ENCODE measurements at regions not wholly inside any gene's neighbourhood (a gene's known extent, or its start where the extent isn't known, plus 50 kb on each side); places are given as distances from the start of the nearest gene placed in this dataset.

DNA sequence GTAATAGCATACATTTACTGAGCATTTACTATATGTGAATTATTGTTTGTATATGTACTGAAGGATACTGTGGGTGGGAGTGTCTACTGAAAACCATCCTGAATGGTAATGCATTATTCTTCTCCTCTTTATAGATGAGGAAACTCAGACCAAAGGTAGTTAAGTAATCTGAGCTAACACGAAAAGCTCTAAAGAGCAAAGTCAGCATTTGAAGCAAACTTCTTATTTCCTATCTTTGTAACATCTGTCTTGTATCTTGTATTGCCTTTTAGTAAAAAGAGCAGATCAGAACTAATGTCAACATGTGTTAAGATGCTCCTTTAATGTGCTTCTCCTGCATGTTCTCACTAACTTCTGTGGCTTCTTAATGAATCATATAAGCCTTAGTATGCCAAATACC is 382.8 kb upstream of the NXPH2 start:
- no peak for DNase-seq (ENCODE audit: low read depth)

GRCh38 chr2:139162456-139162855 is 382.3 kb upstream of the NXPH2 start:
- TF ChIP-seq CTCF (IDR thresholded peaks at IDR 0.05; ENCODE audit: insufficient read depth, low read length): no peak
- no peak overlapping the region for H3K4me3 ChIP-seq (ENCODE audit: low read depth, low read length)
- no peak for DNase-seq (ENCODE audit: low read depth)

More for the DNA sequence above, 382.8 kb upstream of the NXPH2 start:
- H3K4me3 ChIP-seq (ENCODE audit: low read depth, low read length): no peak overlapping the region
- no peak for TF ChIP-seq CTCF (IDR thresholded peaks at IDR 0.05; ENCODE audit: insufficient read depth, low read length)

- H3K4me3 ChIP-seq (ENCODE audit: low read depth, low read length): no peak overlapping the region
- peak; percentile 1 for DNase-seq (ENCODE audit: low read depth)
- no peak for TF ChIP-seq CTCF (IDR thresholded peaks at IDR 0.05; ENCODE audit: insufficient read depth, low read length)
Measured at GRCh38 chr2:139160836-139161235, 380.6 kb upstream of the NXPH2 start.

DNA sequence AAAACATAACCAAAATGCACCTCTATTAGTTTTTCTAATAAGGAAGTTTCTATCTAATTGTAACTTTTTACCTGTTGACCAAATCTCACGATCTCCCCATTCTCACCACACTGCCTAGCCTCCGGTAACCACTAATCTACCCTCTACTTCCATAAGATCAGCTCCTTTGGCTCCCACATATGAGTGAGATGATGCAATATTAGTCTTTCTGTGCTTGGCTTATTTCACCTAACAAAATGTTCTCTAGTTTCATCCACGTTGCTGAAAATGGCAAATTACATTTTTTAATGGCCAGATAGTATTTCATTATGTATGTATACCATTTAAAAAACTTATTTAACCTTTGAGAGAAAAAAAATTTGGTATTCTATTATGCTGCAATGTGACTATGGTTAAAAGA is 379.0 kb upstream of the NXPH2 start:
- no peak for DNase-seq (ENCODE audit: low read depth)
- no peak overlapping the region for H3K4me3 ChIP-seq (ENCODE audit: low read depth, low read length)
- no peak for TF ChIP-seq CTCF (IDR thresholded peaks at IDR 0.05; ENCODE audit: insufficient read depth, low read length)

GRCh38 chr2:139156730-139157129 is 376.5 kb upstream of the NXPH2 start:
- DNase-seq (ENCODE audit: low read depth): no peak
- no peak overlapping the region for H3K4me3 ChIP-seq (ENCODE audit: low read depth, low read length)
- TF ChIP-seq CTCF (IDR thresholded peaks at IDR 0.05; ENCODE audit: insufficient read depth, low read length): no peak

DNA sequence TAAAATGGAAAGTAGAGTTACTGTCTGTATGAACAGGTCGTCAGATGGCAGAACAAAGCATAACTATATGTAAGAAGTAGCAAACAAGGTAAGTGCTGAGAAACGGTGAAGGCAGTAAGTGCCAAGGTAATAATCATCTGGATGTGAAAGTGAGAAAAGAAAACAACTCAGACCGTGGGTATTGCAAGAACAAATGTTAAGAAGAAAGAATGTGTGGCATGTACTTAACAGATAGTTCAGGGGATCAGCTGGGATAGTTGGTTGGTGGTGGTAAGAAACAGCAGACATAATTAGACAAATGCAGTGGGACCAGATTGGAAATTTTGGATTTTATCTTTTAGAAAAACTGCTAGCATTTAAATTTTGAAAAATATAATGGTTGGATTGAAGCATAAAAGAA is 375.8 kb upstream of the NXPH2 start:
- no peak for DNase-seq (ENCODE audit: low read depth)
- H3K4me3 ChIP-seq (ENCODE audit: low read depth, low read length): no peak overlapping the region
- TF ChIP-seq CTCF (IDR thresholded peaks at IDR 0.05; ENCODE audit: insufficient read depth, low read length): no peak

- no peak for TF ChIP-seq CTCF (IDR thresholded peaks at IDR 0.05; ENCODE audit: insufficient read depth, low read length)
- DNase-seq (ENCODE audit: low read depth): peak; percentile 39
- H3K4me3 ChIP-seq (ENCODE audit: low read depth, low read length): no peak overlapping the region
Measured at GRCh38 chr2:139142252-139142880, 362.2 kb upstream of the NXPH2 start.
